H1 (cell line): ENCODE measurements at regions not wholly inside any gene's neighbourhood (a gene's known extent, or its start where the extent isn't known, plus 50 kb on each side); places are given as distances from the start of the nearest gene placed in this dataset.
A peak's percentile ranks its signal among the peaks of the same experiment; 100 is the strongest.

Experiments used
- CTCF ChIA-PET: fragments of 300-600 bp; sonication (Branson Sonifier 250); formaldehyde crosslinking; loops from one replicate; lab custom pipeline; 2021; ENCODE audit not compliant: partially characterized antibody; lab: Charles Lee
- POLR2A ChIA-PET: fragments of 300-600 bp; sonication (Branson Sonifier 250); formaldehyde crosslinking; loops from one replicate; lab custom pipeline; 2021; ENCODE audit warnings: inconsistent platforms; ENCODE audit not compliant: partially characterized antibody; lab: Charles Lee
- DNase-seq, 2 experiments: peaks; one replicate each; pipeline versions ENCODE4 v3.0.0 to v3.0.0-alpha.2; 2010 to 2022; ENCODE audit warnings: low spot score in 2 of 2, low read depth in 1 of 2, mixed read lengths in 1 of 2
- FAIRE-seq: peaks from 2 replicates; lab custom pipeline; 2011; peaks lifted over from hg19 to GRCh38; lab: Jason Lieb, UNC
- H2AFZ ChIP-seq: 2 replicates; pipeline ENCODE4 v1.8.1; 2012; ENCODE audit warnings: low read length, inconsistent platforms
- H2AK5ac ChIP-seq: 2 replicates; pipeline ENCODE4 v1.6.1; 2013; ENCODE audit warnings: low read depth, low read length
- H2BK120ac ChIP-seq: replicated peaks from 2 replicates; pipeline ENCODE3; 2013; ENCODE audit warnings: low read depth, low read length, inconsistent platforms
- H2BK12ac ChIP-seq: 2 replicates; pipeline ENCODE4 v1.6.1; 2013; ENCODE audit warnings: low read depth, low read length
- H2BK15ac ChIP-seq: 2 replicates; pipeline ENCODE4 v1.6.1; 2013; ENCODE audit warnings: low read length
- H2BK20ac ChIP-seq: 2 replicates; pipeline ENCODE4 v1.6.1; 2013; ENCODE audit warnings: low read length
- H2BK5ac ChIP-seq: 2 replicates; pipeline ENCODE4 v1.6.1; 2013; ENCODE audit warnings: low read depth, low read length
- H3K14ac ChIP-seq: 2 replicates; pipeline ENCODE4 v1.6.1; 2013; ENCODE audit warnings: inconsistent platforms; ENCODE audit not compliant: insufficient read length
- H3K18ac ChIP-seq: 2 replicates; pipeline ENCODE4 v1.6.1; 2013; ENCODE audit warnings: low read length; ENCODE audit errors: extremely low read depth
- H3K23ac ChIP-seq: 2 replicates; pipeline ENCODE4 v1.6.1; 2013; ENCODE audit warnings: inconsistent platforms; ENCODE audit not compliant: insufficient read length
- H3K23me2 ChIP-seq: 2 replicates; pipeline ENCODE4 v1.6.1; 2013; ENCODE audit warnings: low read depth, low read length
- H3K27ac ChIP-seq: 2 replicates; pipeline ENCODE4 v1.6.1; 2011; ENCODE audit warnings: low read depth, low read length, inconsistent platforms
- H3K27me3 ChIP-seq, 4 experiments: replicated peaks in 1 of 4; 1 replicate in 1 of 4; 2 replicates in 3 of 4; pipeline versions ENCODE4 v1.6.1 to v1.8.1; 2011 to 2013; ENCODE audit warnings: low read length in 3 of 4, mild to moderate bottlenecking in 3 of 4, inconsistent platforms in 2 of 4, mixed read lengths in 2 of 4, moderate library complexity in 1 of 4; ENCODE audit not compliant: control insufficient read depth in 3 of 4, insufficient read depth in 3 of 4; ENCODE audit errors: extremely low read depth in 1 of 4
- H3K36me3 ChIP-seq, 4 experiments: 2 replicates each; pipeline versions ENCODE4 v1.6.1 to v1.8.1; 2011 to 2013; ENCODE audit warnings: mild to moderate bottlenecking in 4 of 4, low read length in 3 of 4, moderate library complexity in 2 of 4, control low read depth in 1 of 4, inconsistent platforms in 1 of 4; ENCODE audit not compliant: insufficient read depth in 4 of 4, control insufficient read depth in 2 of 4
- H3K4ac ChIP-seq: replicated peaks from 2 replicates; pipeline ENCODE3; 2013; ENCODE audit warnings: low read length, low read depth, mixed read lengths, inconsistent platforms; ENCODE audit not compliant: insufficient read length
- H3K4me1 ChIP-seq, 4 experiments: replicated peaks in 1 of 4; 1 replicate in 1 of 4; 2 replicates in 3 of 4; pipeline versions ENCODE4 v1.6.1 to v1.8.1; 2011 to 2013; ENCODE audit warnings: low read length in 3 of 4, inconsistent platforms in 2 of 4, mixed read lengths in 1 of 4; ENCODE audit not compliant: insufficient read depth in 4 of 4, control insufficient read depth in 3 of 4
- H3K4me2 ChIP-seq, 2 experiments: 2 replicates each; pipeline versions ENCODE4 v1.6.1 to v1.8.1; 2011 to 2013; ENCODE audit warnings: low read depth in 2 of 2, low read length in 2 of 2, control low read depth in 1 of 2, inconsistent platforms in 1 of 2, mild to moderate bottlenecking in 1 of 2; ENCODE audit not compliant: insufficient read depth in 1 of 2
- H3K4me3 ChIP-seq, 4 experiments: fragments of 200-600, 300-600 bp in 1 of 4; sonication (generic), shearing (Covaris generic), sonication (Bioruptor Twin) in 1 of 4; 2 replicates each; pipeline versions ENCODE4 v1.5.1 to v1.8.1; 2011 to 2016; ENCODE audit warnings: low read length in 4 of 4, low read depth in 3 of 4, control low read depth in 2 of 4, inconsistent platforms in 2 of 4, mild to moderate bottlenecking in 2 of 4, mixed read lengths in 1 of 4, moderate library complexity in 1 of 4; ENCODE audit not compliant: insufficient read depth in 2 of 4; ENCODE audit errors: extremely low read depth in 1 of 4
- H3K56ac ChIP-seq: replicated peaks from 2 replicates; pipeline ENCODE3; 2013; ENCODE audit warnings: low read depth, mild to moderate bottlenecking, mixed read lengths, low read length, inconsistent platforms; ENCODE audit not compliant: insufficient read length
- H3K79me1 ChIP-seq: 2 replicates; pipeline ENCODE4 v1.6.1; 2013; ENCODE audit warnings: low read depth, low read length, control low read depth
- H3K79me2 ChIP-seq, 2 experiments: 2 replicates each; pipeline versions ENCODE4 v1.6.1 to v1.8.1; 2012 to 2013; ENCODE audit warnings: low read length in 2 of 2, mild to moderate bottlenecking in 2 of 2, inconsistent platforms in 1 of 2; ENCODE audit not compliant: insufficient read depth in 2 of 2, control insufficient read depth in 1 of 2
- H3K9ac ChIP-seq, 4 experiments: replicated peaks in 1 of 4; 1 replicate in 1 of 4; 2 replicates in 3 of 4; pipeline versions ENCODE4 v1.6.1 to v1.8.1; 2011 to 2013; ENCODE audit warnings: low read depth in 3 of 4, low read length in 3 of 4, control low read depth in 2 of 4, mild to moderate bottlenecking in 2 of 4, moderate library complexity in 2 of 4, inconsistent platforms in 1 of 4; ENCODE audit errors: extremely low read depth in 1 of 4
- H3K9me3 ChIP-seq, 2 experiments: 2 replicates each; pipeline versions ENCODE4 v1.6.1 to v1.8.1; 2012 to 2013; ENCODE audit warnings: mild to moderate bottlenecking in 2 of 2, moderate library complexity in 2 of 2, control low read depth in 1 of 2, inconsistent platforms in 1 of 2, low read depth in 1 of 2, low read length in 1 of 2, mixed read lengths in 1 of 2; ENCODE audit not compliant: insufficient read depth in 2 of 2
- H4K20me1 ChIP-seq, 2 experiments: replicated peaks in 1 of 2; 2 replicates each; pipeline versions ENCODE3 to v1.8.1; 2011 to 2013; ENCODE audit warnings: inconsistent platforms in 2 of 2, low read length in 2 of 2, mild to moderate bottlenecking in 1 of 2; ENCODE audit not compliant: insufficient read depth in 2 of 2, control insufficient read depth in 1 of 2
- H4K5ac ChIP-seq: 2 replicates; pipeline ENCODE4 v1.6.1; 2013; ENCODE audit warnings: low read length, low read depth, mixed read lengths, inconsistent platforms; ENCODE audit not compliant: insufficient read length
- H4K8ac ChIP-seq: 2 replicates; pipeline ENCODE4 v1.8.0; 2013; ENCODE audit warnings: mild to moderate bottlenecking, moderate library complexity, low read length, inconsistent platforms; ENCODE audit not compliant: insufficient read depth; ENCODE audit errors: extremely low read depth
- H4K91ac ChIP-seq: replicated peaks from 2 replicates; pipeline ENCODE3; 2013; ENCODE audit warnings: low read length, mixed read lengths, inconsistent platforms; ENCODE audit not compliant: insufficient read length
- CHD2 ChIP-seq: IDR thresholded peaks from 2 replicates; pipeline ENCODE4 v1.6.1; 2012; ENCODE audit warnings: low read length, improper control_type of control experiment
- KDM1A ChIP-seq: fragments of 200-600, 300-600 bp; sonication (generic); IDR thresholded peaks from 2 replicates; pipeline ENCODE4 v1.7.1; 2016; ENCODE audit warnings: mild to moderate bottlenecking, low read length, borderline replicate concordance
- KDM4A ChIP-seq: IDR thresholded peaks from one replicate; pipeline ENCODE4 v1.7.1; 2012; ENCODE audit warnings: low read depth, mild to moderate bottlenecking, moderate library complexity, low read length, inconsistent platforms; ENCODE audit not compliant: severe bottlenecking
- RAD21 ChIP-seq, 2 experiments: IDR thresholded peaks in 1 of 2; conservative IDR thresholded peaks in 1 of 2; 2 replicates each; pipeline ENCODE4 v1.6.1; 2011; ENCODE audit warnings: low read depth in 2 of 2, low read length in 2 of 2, improper control_type of control experiment in 1 of 2, inconsistent platforms in 1 of 2, mild to moderate bottlenecking in 1 of 2, moderate library complexity in 1 of 2
- SIX5 ChIP-seq: IDR thresholded peaks from 2 replicates; pipeline ENCODE4 v1.6.1; 2011; ENCODE audit warnings: mild to moderate bottlenecking, low read depth, low read length
- SP2 ChIP-seq: IDR thresholded peaks from 2 replicates; pipeline ENCODE4 v1.6.1; 2012; ENCODE audit warnings: mild to moderate bottlenecking, low read length, inconsistent platforms
- TAF7 ChIP-seq: optimal IDR thresholded peaks from 2 replicates; pipeline ENCODE3; 2011; ENCODE audit warnings: low read depth, mild to moderate bottlenecking, inconsistent platforms, low read length, moderate library complexity, borderline replicate concordance
- TBP ChIP-seq: IDR thresholded peaks from 2 replicates; pipeline ENCODE4 v1.6.1; 2011; ENCODE audit warnings: low read depth, low read length, improper control_type of control experiment
- TCF12 ChIP-seq: IDR thresholded peaks from 2 replicates; pipeline ENCODE4 v1.6.1; 2011; ENCODE audit warnings: low read depth, mild to moderate bottlenecking, low read length
- WGBS, 2 experiments: shearing (Covaris generic) in 1 of 2; methylation state at CpG; one replicate each; pipeline versions ENCODE4 v1.1.6 to v1.1.7; 2013 to 2015; ENCODE audit warnings: low lambda C conversion rate in 2 of 2, mixed read lengths in 2 of 2, inconsistent platforms in 1 of 2, low coverage in 1 of 2, missing lambda C conversion rate in 1 of 2; ENCODE audit not compliant: insufficient replicate concordance in 2 of 2, insufficient coverage in 1 of 2, insufficient read length in 1 of 2; ENCODE audit errors: extremely low coverage in 1 of 2, missing lambda C conversion rate in 1 of 2; 5-methylcytosine and 5-hydroxymethylcytosine counted together
- TF ChIP-seq, protein P1 (sequence below): IDR thresholded peaks from 2 replicates; pipeline ENCODE4 v1.6.1; 2011; ENCODE audit warnings: low read length, improper control_type of control experiment

GRCh38 chr14:34322940-34323418, 139.1 kb downstream of the SPTSSA start:
- H2BK20ac ChIP-seq = no peak overlapping the region
- no peaks in the 10 kb centered on the region for H3K79me1 ChIP-seq
- no peaks in the 10 kb centered on the region for H3K23me2 ChIP-seq
- H3K4ac ChIP-seq = no peak overlapping the region
- no peak overlapping the region for H3K9ac ChIP-seq
- WGBS, 2 experiments = 58% methylated on average over 8 of the region's 8 CpGs; no CpG with 5 or more reads in 1 of the 2 experiments
- no peak overlapping the region for H3K4me3 ChIP-seq
- no peak overlapping the region for H3K27ac ChIP-seq
- FAIRE-seq = peak; percentile 52
- H3K56ac ChIP-seq = no peak overlapping the region
- no peak overlapping the region for H3K18ac ChIP-seq
- no peak overlapping the region for H4K8ac ChIP-seq
- no peak overlapping the region for H2BK120ac ChIP-seq
- H3K4me1 ChIP-seq = no peaks in the 10 kb centered on the region
- no peak overlapping the region for H2BK5ac ChIP-seq
- H4K91ac ChIP-seq = no peak overlapping the region
- ChIA-PET CTCF (interaction anchor here (0.6 to 4.8 kb wide), 55 partner anchors 9 to 1763 kb away, joined by 3 to 45 read pairs (median 3); no protein-coding TSS in a partner anchor), POLR2A (no interaction called here)
- no peak overlapping the region for H3K4me2 ChIP-seq
- no peak overlapping the region for H3K23ac ChIP-seq
- H3K27me3 ChIP-seq = no peaks in the 10 kb centered on the region
- H3K79me2 ChIP-seq = no peaks in the 10 kb centered on the region
- no peak overlapping the region for H2AFZ ChIP-seq
- no peaks in the 10 kb centered on the region for H3K9me3 ChIP-seq
- no peak overlapping the region for H2BK12ac ChIP-seq
- no peaks in the 10 kb centered on the region for H3K36me3 ChIP-seq
- no peak overlapping the region for H2AK5ac ChIP-seq
- H3K14ac ChIP-seq = no peak overlapping the region
- peak in 1 of 2 experiments; percentile 79 for DNase-seq
- H2BK15ac ChIP-seq = no peak overlapping the region
- H4K5ac ChIP-seq = no peak overlapping the region
- no peaks in the 10 kb centered on the region for H4K20me1 ChIP-seq
- TF ChIP-seq RAD21 (IDR thresholded peaks at IDR 0.05 in 1 of 2, conservative IDR thresholded peaks at IDR 0.05 in 1 of 2; ENCODE audit: low read depth in 2 of 2, low read length in 2 of 2) = peak; percentile 33 to 47; a peak in 3 of 4 replicates
- TF ChIP-seq SP2 = no peak
- TF ChIP-seq TBP = no peak
- TF ChIP-seq, protein P1, sequence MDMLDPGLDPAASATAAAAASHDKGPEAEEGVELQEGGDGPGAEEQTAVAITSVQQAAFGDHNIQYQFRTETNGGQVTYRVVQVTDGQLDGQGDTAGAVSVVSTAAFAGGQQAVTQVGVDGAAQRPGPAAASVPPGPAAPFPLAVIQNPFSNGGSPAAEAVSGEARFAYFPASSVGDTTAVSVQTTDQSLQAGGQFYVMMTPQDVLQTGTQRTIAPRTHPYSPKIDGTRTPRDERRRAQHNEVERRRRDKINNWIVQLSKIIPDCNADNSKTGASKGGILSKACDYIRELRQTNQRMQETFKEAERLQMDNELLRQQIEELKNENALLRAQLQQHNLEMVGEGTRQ = no peak
- no peak for TF ChIP-seq CHD2
- TF ChIP-seq TCF12 = no peak
- TF ChIP-seq SIX5 = no peak
- TF ChIP-seq TAF7 = no peak
- TF ChIP-seq KDM1A = no peak
- TF ChIP-seq KDM4A = no peak
